22Rv1 (cell line): ENCODE measurements at regions not wholly inside any gene's neighbourhood (a gene's known extent, or its start where the extent isn't known, plus 50 kb on each side); places are given as distances from the start of the nearest gene placed in this dataset.

Experiments used
- ZFX ChIP-seq: fragments of 450-650 bp; IDR thresholded peaks from 2 replicates; pipeline ENCODE4 v1.6.1; 2017; ENCODE audit warnings: antibody characterized with exemption, borderline replicate concordance
- TF ChIP-seq, protein P1 (sequence below): fragments of 450-650 bp; IDR thresholded peaks from 2 replicates; pipeline ENCODE4 v1.5.1; 2017; ENCODE audit warnings: mild to moderate bottlenecking

DNA sequence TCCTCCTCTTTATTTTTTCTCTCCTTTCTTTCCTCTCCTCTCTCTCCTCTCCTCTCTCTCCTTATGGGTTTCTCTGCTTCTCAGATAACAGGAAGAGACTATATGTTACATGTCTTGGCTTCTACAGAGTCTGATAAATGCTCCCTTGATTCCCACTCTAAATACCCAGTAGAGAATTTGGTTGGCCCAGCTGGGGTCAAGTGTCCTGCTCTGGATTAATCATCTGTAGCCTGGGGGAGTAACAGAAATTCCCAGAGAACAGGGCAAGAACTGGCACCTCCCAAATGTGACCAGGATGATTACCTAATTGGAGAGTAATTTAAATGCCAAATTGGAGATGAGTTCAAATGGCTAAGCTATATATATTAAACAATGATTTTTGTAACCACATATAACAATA is 146.1 kb upstream of the LMO4 start:
- TF ChIP-seq, protein P1, sequence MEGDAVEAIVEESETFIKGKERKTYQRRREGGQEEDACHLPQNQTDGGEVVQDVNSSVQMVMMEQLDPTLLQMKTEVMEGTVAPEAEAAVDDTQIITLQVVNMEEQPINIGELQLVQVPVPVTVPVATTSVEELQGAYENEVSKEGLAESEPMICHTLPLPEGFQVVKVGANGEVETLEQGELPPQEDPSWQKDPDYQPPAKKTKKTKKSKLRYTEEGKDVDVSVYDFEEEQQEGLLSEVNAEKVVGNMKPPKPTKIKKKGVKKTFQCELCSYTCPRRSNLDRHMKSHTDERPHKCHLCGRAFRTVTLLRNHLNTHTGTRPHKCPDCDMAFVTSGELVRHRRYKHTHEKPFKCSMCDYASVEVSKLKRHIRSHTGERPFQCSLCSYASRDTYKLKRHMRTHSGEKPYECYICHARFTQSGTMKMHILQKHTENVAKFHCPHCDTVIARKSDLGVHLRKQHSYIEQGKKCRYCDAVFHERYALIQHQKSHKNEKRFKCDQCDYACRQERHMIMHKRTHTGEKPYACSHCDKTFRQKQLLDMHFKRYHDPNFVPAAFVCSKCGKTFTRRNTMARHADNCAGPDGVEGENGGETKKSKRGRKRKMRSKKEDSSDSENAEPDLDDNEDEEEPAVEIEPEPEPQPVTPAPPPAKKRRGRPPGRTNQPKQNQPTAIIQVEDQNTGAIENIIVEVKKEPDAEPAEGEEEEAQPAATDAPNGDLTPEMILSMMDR: no peak
- TF ChIP-seq ZFX: no peak
